Mammary epithelial cell (primary cell): ENCODE measurements at regions not wholly inside any gene's neighbourhood (a gene's known extent, or its start where the extent isn't known, plus 50 kb on each side); places are given as distances from the start of the nearest gene placed in this dataset.

Experiments
- CTCF ChIP-seq, 2 donors: IDR thresholded peaks in 1 of 2; conservative IDR thresholded peaks in 1 of 2; 2 replicates each; pipeline ENCODE4 v1.5.1; 2011 to 2012; ENCODE audit warnings: inconsistent platforms in 2 of 2, low read length in 2 of 2, mild to moderate bottlenecking in 2 of 2, control low read depth in 1 of 2, low read depth in 1 of 2; ENCODE audit not compliant: insufficient read depth in 1 of 2; ENCODE audit errors: extremely low read depth in 1 of 2
- EZH2 ChIP-seq: IDR thresholded peaks from 2 replicates; pipeline ENCODE4 v1.6.1; 2012; ENCODE audit warnings: low read length, inconsistent platforms, borderline replicate concordance

GRCh38 chr11:121928597-121929580 lies 187.1 kb downstream of the BLID start:
- no peak for TF ChIP-seq CTCF (conservative IDR thresholded peaks at IDR 0.05 in 1 of 2, IDR thresholded peaks at IDR 0.05 in 1 of 2; ENCODE audit: extremely low read depth in 1 of 2, insufficient read depth in 1 of 2, low read depth in 1 of 2, low read length in 2 of 2)
- TF ChIP-seq EZH2: no peak
